ENCODE measurements at regions not wholly inside any gene's neighbourhood (a gene's known extent, or its start where the extent isn't known, plus 50 kb on each side); places are given as distances from the start of the nearest gene placed in this dataset.

GRCh38 chr16:72399811-72400210, 227.9 kb upstream of the PMFBP1 start:
- DNase-seq = no peak

- DNase-seq = no peak
These were observed 225.9 kb upstream of the PMFBP1 start for GRCh38 chr16:72397876-72398275.

- DNase-seq = no peak
These were observed 222.6 kb upstream of the PMFBP1 start for GRCh38 chr16:72394526-72394925.

- DNase-seq = no peak
These were observed 217.8 kb upstream of the PMFBP1 start for GRCh38 chr16:72389791-72390190.

- DNase-seq = no peak
These were observed 216.1 kb upstream of the PMFBP1 start for GRCh38 chr16:72388007-72388406.

- DNase-seq = no peak
These were observed 212.7 kb upstream of the PMFBP1 start for GRCh38 chr16:72384651-72385050.

GRCh38 chr16:72380283-72380682, 208.3 kb upstream of the PMFBP1 start:
- no peak for DNase-seq

- no peak for DNase-seq
These were observed 201.2 kb upstream of the PMFBP1 start for GRCh38 chr16:72373201-72373600.

- no peak for DNase-seq
These were observed 200.4 kb upstream of the PMFBP1 start for GRCh38 chr16:72372087-72373045.

- no peak for DNase-seq
These were observed 199.5 kb upstream of the PMFBP1 start for GRCh38 chr16:72371307-72372086.

GRCh38 chr16:72369274-72369673, 197.3 kb upstream of the PMFBP1 start:
- no peak for DNase-seq

- DNase-seq = no peak
These were observed 195.9 kb upstream of the PMFBP1 start for GRCh38 chr16:72367851-72368250.

- DNase-seq = no peak
These were observed 191.0 kb upstream of the PMFBP1 start for GRCh38 chr16:72362973-72363372.

GRCh38 chr16:72362476-72362875, 190.5 kb upstream of the PMFBP1 start:
- DNase-seq = no peak

GRCh38 chr16:72357910-72358309, 186.0 kb upstream of the PMFBP1 start:
- DNase-seq = no peak

- no peak for DNase-seq
These were observed 183.6 kb upstream of the PMFBP1 start for GRCh38 chr16:72355561-72355960.

- DNase-seq = no peak
These were observed 177.8 kb upstream of the PMFBP1 start for GRCh38 chr16:72349719-72350118.

- no peak for DNase-seq
These were observed 161.0 kb upstream of the PMFBP1 start for GRCh38 chr16:72332926-72333325.

- no peak for DNase-seq
These were observed 152.6 kb upstream of the PMFBP1 start for GRCh38 chr16:72324578-72324977.

- no peak for DNase-seq
These were observed 145.5 kb upstream of the PMFBP1 start for GRCh38 chr16:72317446-72317845.

GRCh38 chr16:72313903-72314302, 141.9 kb upstream of the PMFBP1 start:
- DNase-seq = no peak

GRCh38 chr16:72312828-72313227, 140.9 kb upstream of the PMFBP1 start:
- DNase-seq = no peak

GRCh38 chr16:72311426-72311825, 139.5 kb upstream of the PMFBP1 start:
- no peak for DNase-seq

- no peak for DNase-seq
These were observed 137.0 kb upstream of the PMFBP1 start for GRCh38 chr16:72309001-72309400.

All from CD4-positive, alpha-beta T cell treated with Interleukin-17A for 1 hour (primary cell).